ENCODE measurements at regions not wholly inside any gene's neighbourhood (a gene's known extent, or its start where the extent isn't known, plus 50 kb on each side); places are given as distances from the start of the nearest gene placed in this dataset.
"Not testable (repeated sequence)": the region's sequence is repeated elsewhere in the genome, so short reads cannot be mapped to it uniquely, and the experiment has no call there.

DNA sequence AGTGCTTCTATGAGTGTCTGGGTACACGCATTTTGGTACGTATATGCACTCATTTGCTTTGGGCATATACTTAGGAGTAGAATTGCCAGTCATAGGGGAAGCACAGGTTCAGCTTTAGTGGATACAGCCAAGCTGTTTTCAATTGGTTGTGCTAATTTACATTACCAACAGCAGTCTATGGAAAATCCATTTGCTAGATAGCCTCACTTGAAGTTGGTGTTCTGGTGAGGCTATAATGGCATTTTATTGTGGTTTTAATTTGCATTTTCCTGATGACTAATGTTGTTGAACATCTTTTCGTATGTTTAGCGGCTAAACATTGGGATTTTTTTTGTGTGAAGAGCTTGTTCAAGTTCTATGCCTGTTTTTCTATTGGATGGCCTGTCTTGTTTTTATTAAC lies 76.8 kb upstream of the ANKH start:
- no peak for DNase-seq (ENCODE audit: low read depth in 1 of 2, low spot score in 1 of 2)

DNA sequence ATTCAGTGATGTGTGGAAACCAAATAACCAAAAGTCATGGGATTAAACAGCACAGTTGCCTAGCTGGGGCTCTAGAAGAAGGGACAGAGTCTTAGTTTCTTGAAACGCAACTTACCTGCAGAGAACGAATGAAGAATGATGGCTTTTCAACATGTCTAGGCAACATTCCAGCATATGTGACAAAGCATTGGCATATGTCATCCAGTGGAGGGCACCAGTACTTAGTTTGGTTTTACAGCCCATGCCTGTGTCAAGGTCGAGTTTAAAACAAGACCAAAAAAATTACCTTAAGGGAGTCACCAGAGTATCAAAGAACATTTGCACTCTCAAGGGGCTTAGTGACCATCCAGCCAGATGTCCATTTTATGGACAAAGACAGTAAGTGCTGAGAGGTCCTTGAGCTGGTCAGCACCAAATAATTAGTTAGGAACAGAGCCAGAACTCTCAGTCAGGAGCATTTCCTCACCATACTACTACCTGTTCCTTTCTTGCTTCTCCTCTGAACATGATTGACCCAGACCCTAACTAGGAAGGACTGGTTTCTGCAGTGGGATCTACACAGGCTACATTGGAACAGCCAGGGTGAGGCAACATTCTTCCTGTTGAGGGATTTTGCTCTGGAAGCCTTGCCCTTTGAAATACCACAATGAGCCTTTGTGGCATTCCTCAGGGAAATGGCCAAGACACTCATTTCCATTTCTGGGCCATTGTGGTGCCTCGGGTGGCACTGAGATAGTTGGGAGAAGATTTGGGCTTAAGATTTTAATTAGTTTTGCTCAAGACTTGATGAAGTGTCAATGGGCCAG lies 75.4 kb upstream of the ANKH start:
- no peak for DNase-seq (ENCODE audit: low read depth in 1 of 2, low spot score in 1 of 2)

DNA sequence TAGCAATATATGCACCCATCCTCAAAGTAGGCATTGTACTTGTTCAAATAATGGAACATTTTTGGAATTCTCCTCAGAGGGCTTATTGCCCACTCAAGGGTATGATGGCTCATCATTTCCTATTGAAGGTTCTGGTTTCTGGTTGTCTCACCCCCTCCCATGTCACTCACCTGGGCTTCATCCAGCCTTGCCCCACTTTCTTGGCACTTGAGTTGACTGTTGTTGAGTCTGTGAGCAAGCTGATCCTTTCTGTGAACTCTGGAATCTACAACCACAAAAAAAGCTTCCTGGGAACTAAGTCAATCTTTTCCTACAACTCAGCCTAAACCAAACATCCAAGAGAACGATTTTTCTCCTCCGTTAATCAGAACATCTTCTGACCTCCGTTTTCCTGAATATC lies 73.9 kb upstream of the ANKH start:
- no peak for DNase-seq (ENCODE audit: low read depth in 1 of 2, low spot score in 1 of 2)

- no peak for DNase-seq (ENCODE audit: low read depth in 1 of 2, low spot score in 1 of 2)
These were observed 73.4 kb upstream of the ANKH start for GRCh38 chr5:14944996-14945395.

DNA sequence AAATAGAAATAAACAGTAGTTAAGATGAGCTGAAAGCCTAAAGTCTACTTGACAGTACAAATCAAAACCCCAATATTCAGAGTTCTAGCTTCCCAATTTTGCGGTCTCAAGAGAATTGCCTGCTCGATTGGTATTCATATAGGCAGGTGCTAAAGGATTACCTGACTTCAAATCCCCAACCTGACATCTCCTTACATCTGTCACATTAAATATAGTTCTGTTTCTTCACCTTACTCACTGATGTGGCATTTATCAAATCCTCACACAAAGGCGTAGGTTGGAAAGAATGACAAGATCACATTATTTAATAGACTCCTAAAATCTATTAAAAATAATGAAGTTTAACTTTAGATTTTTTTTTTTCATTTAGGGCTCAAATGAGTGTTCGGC lies 72.8 kb upstream of the ANKH start:
- no peak for DNase-seq (ENCODE audit: low read depth in 1 of 2, low spot score in 1 of 2)

GRCh38 chr5:14942212-14942611 lies 70.6 kb upstream of the ANKH start:
- no peak for DNase-seq (ENCODE audit: low read depth in 1 of 2, low spot score in 1 of 2)

DNA sequence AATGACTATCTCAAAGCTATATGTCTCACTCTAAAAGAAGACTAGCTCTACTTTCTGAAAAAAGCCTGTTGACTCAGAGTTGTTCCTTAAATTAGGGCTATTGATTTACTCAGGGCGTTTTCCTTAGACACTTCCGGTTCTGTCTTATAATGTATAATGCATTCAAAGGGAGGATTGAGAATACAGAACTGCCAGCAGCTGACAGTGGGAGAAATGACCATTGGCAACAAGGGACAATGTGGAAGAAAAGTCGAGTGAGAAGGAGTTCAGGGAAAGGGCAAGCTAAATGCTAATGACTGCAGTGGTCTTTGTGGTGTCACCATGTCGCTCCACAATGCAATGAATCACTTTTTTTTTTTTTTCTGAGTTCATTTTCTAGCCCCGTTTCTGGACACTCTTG lies 65.7 kb upstream of the ANKH start:
- no peak for DNase-seq (ENCODE audit: low read depth in 1 of 2, low spot score in 1 of 2)

DNA sequence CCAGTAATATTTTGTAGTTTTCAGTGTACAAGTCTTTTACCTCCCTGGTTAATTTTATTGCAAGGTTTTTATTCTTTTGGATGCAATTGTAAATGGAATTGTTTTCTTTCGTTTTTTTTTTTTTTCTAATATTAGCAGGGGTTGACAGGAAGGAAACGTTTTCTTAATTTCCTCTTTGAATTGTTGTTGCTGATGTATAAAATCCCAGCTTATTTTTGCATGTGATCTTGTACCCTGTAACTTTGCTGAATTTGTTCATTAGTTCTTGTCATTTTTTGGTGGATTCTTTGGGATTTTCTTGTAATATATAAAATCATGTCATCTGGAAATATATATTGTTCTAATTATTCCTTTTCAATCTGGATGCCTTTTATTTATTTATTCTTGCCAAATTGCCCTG lies 65.0 kb upstream of the ANKH start:
- DNase-seq (ENCODE audit: low read depth in 1 of 2, low spot score in 1 of 2) = no peak

- DNase-seq (ENCODE audit: low read depth in 1 of 2, low spot score in 1 of 2) = no peak
These were observed 63.8 kb upstream of the ANKH start for GRCh38 chr5:14935341-14935740.

DNA sequence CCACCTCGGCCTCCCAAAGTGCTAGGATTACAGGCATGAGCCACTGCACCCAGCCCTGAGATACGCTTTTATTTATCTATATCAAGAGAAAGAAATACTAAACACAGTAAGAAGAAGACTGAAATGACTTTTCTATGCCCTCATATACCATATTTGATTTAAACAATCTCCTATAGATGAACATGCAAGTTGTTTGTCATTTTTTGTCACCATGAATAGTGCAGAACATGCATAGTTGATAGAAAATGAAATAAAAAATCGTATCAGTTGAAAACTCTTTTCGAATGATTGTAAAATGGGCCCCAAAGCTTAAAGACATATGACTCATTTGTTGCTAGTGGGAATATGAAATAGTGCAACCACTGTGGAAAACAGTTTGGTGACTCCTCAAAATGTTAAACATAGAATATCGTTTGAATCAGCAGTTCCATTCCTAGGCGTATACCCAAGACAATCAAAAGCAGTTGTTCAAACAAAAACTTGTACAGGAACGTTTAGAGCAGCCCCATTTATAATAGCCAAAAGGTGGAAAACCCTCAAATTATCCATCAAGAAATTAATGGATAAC lies 61.4 kb upstream of the ANKH start:
- DNase-seq (ENCODE audit: low read depth in 1 of 2, low spot score in 1 of 2) = no peak

GRCh38 chr5:14930486-14930885 lies 58.9 kb upstream of the ANKH start:
- no peak for DNase-seq (ENCODE audit: low read depth in 1 of 2, low spot score in 1 of 2)

DNA sequence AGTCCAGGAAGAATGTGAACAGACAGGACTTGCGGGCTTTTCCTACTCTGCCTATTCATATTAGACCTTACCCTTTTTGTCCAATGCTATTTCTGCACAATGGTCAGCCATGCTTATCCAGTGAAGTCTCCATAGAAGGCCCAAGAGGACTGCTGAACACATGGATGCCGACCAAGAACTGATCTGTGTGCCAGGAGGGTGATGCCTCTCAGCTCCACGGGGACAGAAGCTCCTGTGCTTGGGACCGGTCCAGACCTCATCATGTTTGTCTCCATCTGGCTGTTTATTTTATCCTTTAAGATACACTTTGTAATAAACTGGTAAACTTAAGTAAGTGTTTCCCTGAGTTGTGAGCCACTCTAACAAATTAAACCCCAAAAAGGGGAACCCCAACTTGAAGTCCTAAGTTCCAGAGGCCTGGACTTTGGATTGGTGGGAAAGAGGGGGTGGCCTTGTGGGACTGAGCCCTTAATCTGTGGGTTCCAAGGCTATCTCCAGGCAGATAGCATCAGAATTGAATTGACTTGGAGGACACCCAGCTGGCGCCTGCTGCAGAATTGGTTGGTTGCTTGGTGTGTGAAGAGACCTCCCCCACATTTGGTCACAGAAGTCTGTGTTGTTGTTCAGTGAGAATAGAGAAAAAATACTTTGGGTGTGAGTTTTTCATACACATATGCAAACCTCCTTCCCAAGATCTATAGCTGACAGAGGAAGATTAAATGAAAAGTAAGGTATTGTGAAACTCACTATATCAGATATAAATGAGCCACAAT lies 57.9 kb upstream of the ANKH start:
- DNase-seq (ENCODE audit: low read depth in 1 of 2, low spot score in 1 of 2) = no peak

- no peak for DNase-seq (ENCODE audit: low read depth in 1 of 2, low spot score in 1 of 2)
These were observed 57.1 kb upstream of the ANKH start for GRCh38 chr5:14928661-14929060.

DNA sequence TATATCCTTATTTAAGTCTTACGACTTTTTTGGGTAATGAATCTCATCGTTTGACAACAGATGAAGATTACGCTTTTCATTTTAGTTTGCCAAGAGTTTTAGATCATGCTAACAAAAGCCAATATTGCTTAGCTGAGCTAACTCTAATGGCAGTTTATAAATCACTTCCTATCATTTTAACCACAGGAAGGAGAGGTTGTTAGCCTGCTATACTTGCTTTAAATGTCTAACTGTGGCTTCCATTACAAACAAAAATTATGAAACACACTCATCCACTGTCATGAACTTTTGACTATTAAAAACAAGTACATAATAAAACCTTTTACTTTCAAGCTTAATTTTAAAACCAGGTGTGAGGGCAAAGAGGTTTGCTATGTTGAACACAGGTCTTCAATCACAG lies 53.7 kb upstream of the ANKH start:
- no peak for DNase-seq (ENCODE audit: low read depth in 1 of 2, low spot score in 1 of 2)

DNA sequence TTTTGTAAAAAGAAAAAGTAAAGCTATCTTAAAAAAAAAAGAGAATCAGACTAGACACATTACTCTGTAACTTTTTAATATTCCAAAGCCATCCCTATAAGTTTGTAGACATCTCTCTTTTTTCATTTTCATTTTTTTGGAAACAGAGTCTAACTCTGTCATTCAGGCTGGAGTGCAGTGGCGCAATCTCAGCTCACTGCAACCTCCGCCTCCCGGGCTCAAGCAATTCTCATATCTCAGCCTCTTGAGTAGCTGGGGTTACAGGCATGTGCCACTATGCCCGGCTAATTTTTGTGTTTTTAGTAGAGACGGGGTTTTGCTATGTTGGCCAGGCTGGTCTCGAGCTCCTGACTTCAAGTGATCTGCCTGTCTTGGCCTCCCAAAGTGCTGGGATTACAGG lies 51.4 kb upstream of the ANKH start:
- not testable (repeated sequence) for DNase-seq (ENCODE audit: low read depth in 1 of 2, low spot score in 1 of 2)

GRCh38 chr5:14922456-14922855 lies 50.9 kb upstream of the ANKH start:
- DNase-seq (ENCODE audit: low read depth in 1 of 2, low spot score in 1 of 2) = no peak

Data from activated T-helper 1 cell treated with anti-CD3 and anti-CD28 coated beads, Interleukin-2, amount 50 U/mL, for 16 hours (primary cell).